ENCODE measurements at regions not wholly inside any gene's neighbourhood (a gene's known extent, or its start where the extent isn't known, plus 50 kb on each side); places are given as distances from the start of the nearest gene placed in this dataset.

DNA sequence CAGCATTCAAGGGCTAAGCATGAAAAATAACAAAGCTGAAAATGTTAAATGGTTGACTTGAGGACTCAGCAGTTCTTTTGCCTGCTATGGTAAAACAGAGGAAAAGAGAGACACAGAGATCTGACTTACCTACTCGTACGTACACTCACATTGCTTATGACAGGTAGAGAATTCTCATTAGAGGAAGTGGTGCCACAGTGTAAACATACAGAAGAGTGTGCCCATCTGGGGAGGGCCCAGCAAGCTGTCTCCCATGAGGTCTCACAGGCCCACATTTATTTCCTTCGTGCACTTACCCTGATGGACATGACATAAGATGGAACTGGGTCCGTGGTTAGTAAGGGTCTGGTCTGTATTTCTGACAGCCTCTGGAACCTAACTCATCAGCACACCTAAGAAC is 729.1 kb downstream of the BCL11A start:
- TF ChIP-seq, protein P1, sequence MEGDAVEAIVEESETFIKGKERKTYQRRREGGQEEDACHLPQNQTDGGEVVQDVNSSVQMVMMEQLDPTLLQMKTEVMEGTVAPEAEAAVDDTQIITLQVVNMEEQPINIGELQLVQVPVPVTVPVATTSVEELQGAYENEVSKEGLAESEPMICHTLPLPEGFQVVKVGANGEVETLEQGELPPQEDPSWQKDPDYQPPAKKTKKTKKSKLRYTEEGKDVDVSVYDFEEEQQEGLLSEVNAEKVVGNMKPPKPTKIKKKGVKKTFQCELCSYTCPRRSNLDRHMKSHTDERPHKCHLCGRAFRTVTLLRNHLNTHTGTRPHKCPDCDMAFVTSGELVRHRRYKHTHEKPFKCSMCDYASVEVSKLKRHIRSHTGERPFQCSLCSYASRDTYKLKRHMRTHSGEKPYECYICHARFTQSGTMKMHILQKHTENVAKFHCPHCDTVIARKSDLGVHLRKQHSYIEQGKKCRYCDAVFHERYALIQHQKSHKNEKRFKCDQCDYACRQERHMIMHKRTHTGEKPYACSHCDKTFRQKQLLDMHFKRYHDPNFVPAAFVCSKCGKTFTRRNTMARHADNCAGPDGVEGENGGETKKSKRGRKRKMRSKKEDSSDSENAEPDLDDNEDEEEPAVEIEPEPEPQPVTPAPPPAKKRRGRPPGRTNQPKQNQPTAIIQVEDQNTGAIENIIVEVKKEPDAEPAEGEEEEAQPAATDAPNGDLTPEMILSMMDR (IDR thresholded peaks at IDR 0.05): no peak
- TF ChIP-seq POLR2A (IDR thresholded peaks at IDR 0.05): no peak
- no peak for TF ChIP-seq POLR2AphosphoS5 (IDR thresholded peaks at IDR 0.05)
